ENCODE measurements at regions not wholly inside any gene's neighbourhood (a gene's known extent, or its start where the extent isn't known, plus 50 kb on each side); places are given as distances from the start of the nearest gene placed in this dataset.

DNA sequence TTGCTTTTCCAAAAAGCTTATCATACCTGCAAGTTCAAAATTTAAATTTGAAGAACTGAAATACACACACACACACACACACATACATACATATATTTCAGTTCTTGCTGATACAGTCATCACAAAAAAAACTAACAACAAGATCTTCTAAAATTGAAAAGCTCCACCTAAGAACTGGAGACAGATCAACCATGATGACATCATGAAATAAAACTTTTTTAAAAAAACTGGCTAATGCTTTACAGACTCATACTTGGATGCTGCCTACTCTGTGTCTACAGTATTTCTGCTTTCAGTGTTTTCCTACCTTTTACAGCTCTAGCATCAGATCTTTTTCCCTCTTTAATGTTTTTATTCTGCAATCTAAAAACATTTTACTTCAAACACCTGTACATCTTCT, 261.4 kb downstream of the DIO2 start:
- Histone ChIP-seq H3K9me3 (ENCODE audit: control insufficient read depth in 2 of 2, insufficient read depth in 1 of 2, low read depth in 1 of 2, low read length in 1 of 2) (peaks cover 0 to 4% of the 10 kb centered on the region in 2 donors), H3K27me3 (ENCODE audit: control insufficient read depth in 1 of 2, insufficient read depth in 2 of 2, low read length in 2 of 2) (no peaks in the 10 kb centered on the region), H3K4me1 (ENCODE audit: control insufficient read depth in 2 of 2, insufficient read depth in 2 of 2, low read length in 1 of 2) (no peaks in the 10 kb centered on the region), H3K4me3 (ENCODE audit: low read depth in 1 of 2, low read length in 2 of 2) (no peak overlapping the region), H3K27ac (ENCODE audit: low read depth in 2 of 2, low read length in 1 of 2) (no peak overlapping the region), H3K36me3 (ENCODE audit: control insufficient read depth in 2 of 2, insufficient read depth in 2 of 2, low read length in 1 of 2) (no peaks in the 10 kb centered on the region)

DNA sequence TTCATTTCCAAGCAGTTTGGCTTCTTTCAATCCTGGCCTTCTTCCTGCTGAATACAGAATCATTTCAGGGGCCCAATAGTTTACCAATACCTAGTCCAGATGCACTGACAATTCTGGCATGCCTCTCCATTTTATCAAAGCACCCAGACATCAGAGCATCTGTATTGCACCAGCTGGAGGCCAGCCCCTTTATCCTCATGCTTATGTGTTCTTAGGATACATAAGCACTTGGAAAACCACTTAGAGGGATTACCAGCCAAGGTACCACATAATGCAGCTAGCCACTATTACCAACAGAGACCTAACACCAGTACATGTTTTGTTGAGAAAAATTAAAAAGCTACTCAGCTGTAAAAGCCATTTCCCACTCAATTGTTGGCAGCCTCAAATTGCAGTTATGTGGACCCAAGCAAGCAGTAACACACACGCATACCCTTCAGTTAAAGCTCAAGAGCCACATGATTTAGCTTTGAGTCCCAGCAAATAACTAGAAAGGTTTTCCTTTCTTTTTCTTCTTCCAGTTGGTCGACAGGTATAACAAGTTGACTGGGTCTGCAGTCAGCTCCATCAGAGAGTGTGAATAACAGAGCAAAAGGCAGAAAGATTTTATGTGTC, 263.8 kb downstream of the DIO2 start:
- no peaks in the 10 kb centered on the region for H3K27me3 ChIP-seq (ENCODE audit: control insufficient read depth in 1 of 2, insufficient read depth in 2 of 2, low read length in 2 of 2)
- no peaks in the 10 kb centered on the region for H3K9me3 ChIP-seq (ENCODE audit: control insufficient read depth in 2 of 2, insufficient read depth in 1 of 2, low read depth in 1 of 2, low read length in 1 of 2)
- H3K4me3 ChIP-seq (ENCODE audit: low read depth in 1 of 2, low read length in 2 of 2): no peak overlapping the region
- no peaks in the 10 kb centered on the region for H3K4me1 ChIP-seq (ENCODE audit: control insufficient read depth in 2 of 2, insufficient read depth in 2 of 2, low read length in 1 of 2)
- no peaks in the 10 kb centered on the region for H3K36me3 ChIP-seq (ENCODE audit: control insufficient read depth in 2 of 2, insufficient read depth in 2 of 2, low read length in 1 of 2)
- 65 to 73% methylated on average over 2 of the region's 2 CpGs for WGBS, 2 donors
- no peak overlapping the region for H3K27ac ChIP-seq (ENCODE audit: low read depth in 2 of 2, low read length in 1 of 2)

DNA sequence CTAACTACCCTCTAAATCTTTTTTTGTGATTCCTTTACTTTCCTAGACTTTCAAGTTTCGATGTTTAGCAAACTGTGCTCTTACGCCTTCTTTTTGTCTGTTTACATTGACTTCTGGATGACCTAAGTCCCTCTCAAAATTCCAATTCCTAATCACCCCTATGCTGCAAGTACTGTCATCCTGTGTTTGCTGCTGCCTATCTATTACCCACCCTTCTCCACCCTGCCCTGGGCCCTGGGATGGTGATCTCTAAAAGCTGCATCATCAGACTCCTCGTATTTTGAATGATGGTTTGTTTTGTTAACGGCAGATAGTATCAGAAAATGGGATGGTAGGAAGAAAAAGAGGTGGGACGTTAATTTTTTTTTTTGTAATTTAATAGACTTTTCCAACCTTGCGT, 272.1 kb downstream of the DIO2 start:
- H3K27ac ChIP-seq (ENCODE audit: low read depth in 2 of 2, low read length in 1 of 2): no peak overlapping the region
- no peaks in the 10 kb centered on the region for H3K4me1 ChIP-seq (ENCODE audit: control insufficient read depth in 2 of 2, insufficient read depth in 2 of 2, low read length in 1 of 2)
- no peaks in the 10 kb centered on the region for H3K36me3 ChIP-seq (ENCODE audit: control insufficient read depth in 2 of 2, insufficient read depth in 2 of 2, low read length in 1 of 2)
- no peak overlapping the region for H3K4me3 ChIP-seq (ENCODE audit: low read depth in 1 of 2, low read length in 2 of 2)
- 67 to 76% methylated on average over 6 of the region's 6 CpGs for WGBS, 2 donors
- no peaks in the 10 kb centered on the region for H3K27me3 ChIP-seq (ENCODE audit: control insufficient read depth in 1 of 2, insufficient read depth in 2 of 2, low read length in 2 of 2)
- H3K9me3 ChIP-seq (ENCODE audit: control insufficient read depth in 2 of 2, insufficient read depth in 1 of 2, low read depth in 1 of 2, low read length in 1 of 2): no peaks in the 10 kb centered on the region

DNA sequence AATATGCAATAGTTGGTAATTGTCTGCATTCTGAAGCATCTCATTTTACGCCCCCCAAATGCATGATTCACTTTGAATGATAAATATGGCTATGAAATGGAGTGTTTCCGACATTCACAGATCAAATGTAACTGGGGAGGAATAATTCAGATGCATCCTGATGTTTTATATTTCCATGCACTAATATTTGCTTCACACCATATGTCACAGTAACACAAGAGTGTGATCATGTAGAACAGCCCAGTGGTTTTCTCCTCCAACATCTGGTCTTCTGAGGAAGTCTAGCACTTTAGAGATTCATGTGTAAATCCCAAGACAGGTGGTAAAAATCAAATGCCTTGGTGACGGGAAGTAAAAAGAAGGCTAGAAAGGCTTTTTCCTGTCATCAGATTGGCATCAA, 273.1 kb downstream of the DIO2 start:
- Histone ChIP-seq H3K9me3 (ENCODE audit: control insufficient read depth in 2 of 2, insufficient read depth in 1 of 2, low read depth in 1 of 2, low read length in 1 of 2) (no peaks in the 10 kb centered on the region), H3K27ac (ENCODE audit: low read depth in 2 of 2, low read length in 1 of 2) (no peak overlapping the region), H3K4me3 (ENCODE audit: low read depth in 1 of 2, low read length in 2 of 2) (no peak overlapping the region), H3K4me1 (ENCODE audit: control insufficient read depth in 2 of 2, insufficient read depth in 2 of 2, low read length in 1 of 2) (no peaks in the 10 kb centered on the region), H3K27me3 (ENCODE audit: control insufficient read depth in 1 of 2, insufficient read depth in 2 of 2, low read length in 2 of 2) (no peaks in the 10 kb centered on the region), H3K36me3 (ENCODE audit: control insufficient read depth in 2 of 2, insufficient read depth in 2 of 2, low read length in 1 of 2) (no peaks in the 10 kb centered on the region)
- 74 to 87% methylated on average over 3 of the region's 3 CpGs for WGBS, 2 donors

DNA sequence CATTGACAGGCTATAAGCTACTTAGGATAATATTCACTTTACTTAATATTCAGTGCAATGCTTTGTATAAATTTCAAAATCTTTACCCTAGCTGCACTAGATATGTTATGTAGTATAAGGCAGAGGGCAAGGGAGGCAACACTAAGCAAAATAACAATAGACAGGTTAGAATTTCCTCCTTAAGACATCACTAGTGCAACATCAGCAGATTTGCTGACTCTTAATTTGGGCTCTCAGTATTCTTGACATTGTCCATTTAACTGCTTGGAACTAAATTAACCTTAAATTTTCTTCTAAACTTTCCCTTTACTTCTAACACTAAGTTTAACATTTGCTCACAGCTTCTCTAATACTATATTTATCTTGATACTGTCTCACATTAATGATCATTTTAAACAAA, 273.9 kb downstream of the DIO2 start:
- Histone ChIP-seq H3K36me3 (ENCODE audit: control insufficient read depth in 2 of 2, insufficient read depth in 2 of 2, low read length in 1 of 2) (no peaks in the 10 kb centered on the region), H3K27me3 (ENCODE audit: control insufficient read depth in 1 of 2, insufficient read depth in 2 of 2, low read length in 2 of 2) (no peaks in the 10 kb centered on the region), H3K9me3 (ENCODE audit: control insufficient read depth in 2 of 2, insufficient read depth in 1 of 2, low read depth in 1 of 2, low read length in 1 of 2) (no peaks in the 10 kb centered on the region), H3K27ac (ENCODE audit: low read depth in 2 of 2, low read length in 1 of 2) (no peak overlapping the region), H3K4me1 (ENCODE audit: control insufficient read depth in 2 of 2, insufficient read depth in 2 of 2, low read length in 1 of 2) (no peaks in the 10 kb centered on the region), H3K4me3 (ENCODE audit: low read depth in 1 of 2, low read length in 2 of 2) (no peak overlapping the region)

DNA sequence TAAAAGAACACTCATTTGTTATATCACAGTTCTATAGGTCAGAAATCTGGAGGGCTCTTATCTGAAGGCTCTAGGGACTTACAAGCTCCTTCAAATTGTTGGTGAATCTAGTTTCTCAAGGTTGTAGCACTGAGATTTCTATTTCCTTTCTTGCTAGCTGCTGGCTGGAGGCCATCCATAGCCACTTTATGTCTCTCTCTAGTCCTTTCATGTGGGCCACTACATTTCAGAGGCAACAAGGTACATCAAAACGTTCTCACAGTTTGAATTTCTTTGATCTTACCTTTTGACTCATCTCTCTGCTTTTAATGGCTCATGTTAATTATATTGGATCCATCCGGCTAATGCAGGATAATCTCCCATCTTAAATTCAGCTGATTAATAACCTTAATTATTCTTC, 286.8 kb downstream of the DIO2 start:
- Histone ChIP-seq H3K9me3 (ENCODE audit: control insufficient read depth in 2 of 2, insufficient read depth in 1 of 2, low read depth in 1 of 2, low read length in 1 of 2) (no peaks in the 10 kb centered on the region), H3K36me3 (ENCODE audit: control insufficient read depth in 2 of 2, insufficient read depth in 2 of 2, low read length in 1 of 2) (no peaks in the 10 kb centered on the region), H3K4me1 (ENCODE audit: control insufficient read depth in 2 of 2, insufficient read depth in 2 of 2, low read length in 1 of 2) (peaks cover 0 to 3% of the 10 kb centered on the region in 2 donors), H3K27me3 (ENCODE audit: control insufficient read depth in 1 of 2, insufficient read depth in 2 of 2, low read length in 2 of 2) (no peaks in the 10 kb centered on the region), H3K27ac (ENCODE audit: low read depth in 2 of 2, low read length in 1 of 2) (no peak overlapping the region), H3K4me3 (ENCODE audit: low read depth in 1 of 2, low read length in 2 of 2) (no peak overlapping the region)
- WGBS, 2 donors: 46 to 58% methylated on average over 2 of the region's 2 CpGs

DNA sequence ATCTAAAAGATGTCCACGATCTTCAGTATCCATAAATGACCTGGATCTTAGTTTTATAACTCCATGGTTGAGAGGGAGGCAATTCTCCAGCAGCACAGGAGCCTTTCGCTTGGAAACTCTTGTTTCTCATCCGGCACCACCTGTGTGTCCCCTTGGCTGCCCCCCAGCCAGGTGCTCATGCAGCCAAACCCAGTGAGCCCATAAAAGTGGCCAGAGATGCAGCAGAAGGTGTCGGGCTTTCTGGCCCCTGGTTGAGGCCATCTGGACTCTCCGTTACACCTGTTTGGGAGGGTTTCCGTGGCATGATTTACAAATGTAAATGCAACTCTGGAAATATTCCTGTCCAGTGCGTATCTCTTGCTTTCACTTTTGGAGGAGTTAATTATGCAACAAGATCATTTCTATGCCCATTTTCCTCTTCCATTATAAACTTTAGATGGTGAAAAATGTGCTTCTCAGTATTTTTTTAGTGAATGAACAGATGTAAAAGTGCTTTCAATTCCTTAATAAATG, 291.1 kb downstream of the DIO2 start:
- Histone ChIP-seq H3K36me3 (ENCODE audit: control insufficient read depth in 2 of 2, insufficient read depth in 2 of 2, low read length in 1 of 2) (no peaks in the 10 kb centered on the region), H3K4me3 (ENCODE audit: low read depth in 1 of 2, low read length in 2 of 2) (no peak overlapping the region), H3K4me1 (ENCODE audit: control insufficient read depth in 2 of 2, insufficient read depth in 2 of 2, low read length in 1 of 2) (peaks cover 0 to 3% of the 10 kb centered on the region in 2 donors), H3K9me3 (ENCODE audit: control insufficient read depth in 2 of 2, insufficient read depth in 1 of 2, low read depth in 1 of 2, low read length in 1 of 2) (no peaks in the 10 kb centered on the region), H3K27ac (ENCODE audit: low read depth in 2 of 2, low read length in 1 of 2) (no peak overlapping the region), H3K27me3 (ENCODE audit: control insufficient read depth in 1 of 2, insufficient read depth in 2 of 2, low read length in 2 of 2) (no peaks in the 10 kb centered on the region)
- 72 to 82% methylated on average over 7 of the region's 7 CpGs for WGBS, 2 donors

Measured in esophagus (tissue), 2 donors.